ENCODE measurements at regions not wholly inside any gene's neighbourhood (a gene's known extent, or its start where the extent isn't known, plus 50 kb on each side); places are given as distances from the start of the nearest gene placed in this dataset.

DNA sequence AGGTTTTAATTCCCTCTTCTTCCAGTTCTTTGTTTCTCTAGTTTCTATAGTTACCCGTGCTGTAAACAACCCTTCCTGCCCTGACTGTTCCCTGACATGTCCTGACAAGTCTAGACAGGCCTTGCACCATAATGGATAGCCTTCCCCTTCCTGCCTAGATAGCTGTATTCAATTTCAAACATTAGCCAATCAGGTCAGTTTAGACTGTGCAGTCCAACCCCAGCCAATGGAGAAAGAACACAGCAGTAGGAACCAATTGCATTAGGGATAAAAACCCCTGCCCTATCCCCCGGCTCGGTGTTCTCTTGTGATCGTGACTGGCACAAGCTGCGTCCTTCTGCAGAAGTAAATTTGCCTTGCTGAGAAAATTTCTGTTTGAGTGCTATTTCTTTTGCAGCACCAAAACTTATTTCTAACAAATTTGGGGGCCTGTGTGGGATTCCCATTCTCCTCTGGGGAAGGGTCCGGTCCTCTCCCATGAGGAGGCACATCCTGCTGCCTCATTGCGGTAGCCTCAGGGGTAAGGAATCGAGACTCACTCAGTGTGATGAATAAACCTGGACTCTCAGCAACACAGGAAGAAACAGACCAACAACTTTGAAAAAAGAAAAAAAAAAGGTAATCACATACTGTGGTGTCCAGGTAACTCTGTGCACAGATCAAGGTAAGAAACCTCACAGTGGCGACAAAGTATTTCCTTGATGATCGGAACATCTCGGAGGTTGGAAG lies 248.7 kb upstream of the ECI2 start:
- H3K27ac ChIP-seq (ENCODE audit: low read length), result no peak overlapping the region
- ATAC-seq (no peak), DNase-seq (no peak)
- H3F3A ChIP-seq (ENCODE audit: low read length, unreplicated experiment), result no peaks in the 10 kb centered on the region
- ChIA-PET CTCF (no interaction called here), POLR2A (ENCODE audit: unreplicated experiment) (no interaction called here)
- H3K27me3 ChIP-seq (ENCODE audit: low read length), result no peaks in the 10 kb centered on the region
- TF ChIP-seq, protein P1, sequence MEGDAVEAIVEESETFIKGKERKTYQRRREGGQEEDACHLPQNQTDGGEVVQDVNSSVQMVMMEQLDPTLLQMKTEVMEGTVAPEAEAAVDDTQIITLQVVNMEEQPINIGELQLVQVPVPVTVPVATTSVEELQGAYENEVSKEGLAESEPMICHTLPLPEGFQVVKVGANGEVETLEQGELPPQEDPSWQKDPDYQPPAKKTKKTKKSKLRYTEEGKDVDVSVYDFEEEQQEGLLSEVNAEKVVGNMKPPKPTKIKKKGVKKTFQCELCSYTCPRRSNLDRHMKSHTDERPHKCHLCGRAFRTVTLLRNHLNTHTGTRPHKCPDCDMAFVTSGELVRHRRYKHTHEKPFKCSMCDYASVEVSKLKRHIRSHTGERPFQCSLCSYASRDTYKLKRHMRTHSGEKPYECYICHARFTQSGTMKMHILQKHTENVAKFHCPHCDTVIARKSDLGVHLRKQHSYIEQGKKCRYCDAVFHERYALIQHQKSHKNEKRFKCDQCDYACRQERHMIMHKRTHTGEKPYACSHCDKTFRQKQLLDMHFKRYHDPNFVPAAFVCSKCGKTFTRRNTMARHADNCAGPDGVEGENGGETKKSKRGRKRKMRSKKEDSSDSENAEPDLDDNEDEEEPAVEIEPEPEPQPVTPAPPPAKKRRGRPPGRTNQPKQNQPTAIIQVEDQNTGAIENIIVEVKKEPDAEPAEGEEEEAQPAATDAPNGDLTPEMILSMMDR (conservative IDR thresholded peaks at IDR 0.05; ENCODE audit: low read depth, low read length), result no peak
- TF ChIP-seq EZH2 (IDR thresholded peaks at IDR 0.05; ENCODE audit: low read length, unreplicated experiment) (no peak), EZH2phosphoT487 (IDR thresholded peaks at IDR 0.05; ENCODE audit: borderline replicate concordance, low read length) (no peak)
- H4K20me1 ChIP-seq (ENCODE audit: low read length), result no peaks in the 10 kb centered on the region
- H3K9me3 ChIP-seq (ENCODE audit: low read length), result peaks cover 25% of the 10 kb centered on the region
- 0 out of 2 replicates have a peak, but pooled peaks cover 3% of the 10 kb centered on the region for H3K9me2 ChIP-seq (replicated peaks; ENCODE audit: low read length)
- intact Hi-C loops (cut with micrococcal nuclease), result no loop called here
- H3K36me3 ChIP-seq (ENCODE audit: low read depth, low read length), result no peaks in the 10 kb centered on the region
- BruUV-seq (replicated peaks), result no TSS peak
- no peaks in the 10 kb centered on the region for H3K79me2 ChIP-seq (ENCODE audit: low read length)
- no peak overlapping the region for H2AFZ ChIP-seq (ENCODE audit: low read length)
- H3K4me2 ChIP-seq (ENCODE audit: low read length), result no peak overlapping the region
- H3K4me1 ChIP-seq (ENCODE audit: insufficient read depth, low read length), result no peaks in the 10 kb centered on the region
- no peak overlapping the region for H3K9ac ChIP-seq (ENCODE audit: low read length)
- H3K4me3 ChIP-seq (ENCODE audit: low read length), result no peak overlapping the region

DNA sequence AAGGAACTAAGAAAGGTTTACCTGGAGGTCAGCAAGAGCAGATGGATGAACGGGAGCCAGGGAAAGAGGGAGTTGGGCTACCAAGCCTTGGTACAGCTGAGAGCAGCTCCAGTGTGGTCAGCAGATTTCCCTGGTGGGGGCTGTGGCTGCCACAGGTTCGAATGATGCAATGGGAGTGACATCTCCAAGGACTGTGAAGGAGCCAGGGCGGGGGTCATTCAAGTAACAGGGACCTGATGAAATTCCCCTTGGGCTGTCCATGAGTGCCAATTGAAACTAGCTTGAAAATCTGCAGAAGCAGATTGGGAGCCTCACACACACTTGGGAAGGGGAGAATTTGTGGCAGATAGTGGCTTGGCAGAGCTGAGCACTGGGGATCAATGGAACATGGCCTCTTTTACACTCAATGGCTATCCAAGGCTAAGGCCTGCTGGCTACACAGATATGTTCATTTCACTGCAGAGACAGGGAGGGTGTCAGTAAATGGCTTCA lies 247.0 kb upstream of the ECI2 start:
- H3K9me3 ChIP-seq (ENCODE audit: low read length), result peaks cover 25% of the 10 kb centered on the region
- H3F3A ChIP-seq (ENCODE audit: low read length, unreplicated experiment), result no peaks in the 10 kb centered on the region
- no peak overlapping the region for H3K9ac ChIP-seq (ENCODE audit: low read length)
- TF ChIP-seq, protein P1 (conservative IDR thresholded peaks at IDR 0.05; ENCODE audit: low read depth, low read length), result no peak
- TF ChIP-seq EZH2phosphoT487 (IDR thresholded peaks at IDR 0.05; ENCODE audit: borderline replicate concordance, low read length) (no peak), EZH2 (IDR thresholded peaks at IDR 0.05; ENCODE audit: low read length, unreplicated experiment) (no peak)
- POLR2A ChIA-PET (ENCODE audit: unreplicated experiment), result no interaction called here
- no peak overlapping the region for H3K27ac ChIP-seq (ENCODE audit: low read length)
- no peak overlapping the region for H3K4me2 ChIP-seq (ENCODE audit: low read length)
- H3K27me3 ChIP-seq (ENCODE audit: low read length), result no peaks in the 10 kb centered on the region
- no peaks in the 10 kb centered on the region for H3K79me2 ChIP-seq (ENCODE audit: low read length)
- H3K9me2 ChIP-seq (replicated peaks; ENCODE audit: low read length), result 0 out of 2 replicates have a peak, but pooled peaks cover 3% of the 10 kb centered on the region
- H2AFZ ChIP-seq (ENCODE audit: low read length), result no peak overlapping the region
- DNase-seq (no peak), ATAC-seq (no peak)
- BruUV-seq (replicated peaks), result no TSS peak
- CTCF ChIA-PET, result no interaction called here
- H3K4me1 ChIP-seq (ENCODE audit: insufficient read depth, low read length), result no peaks in the 10 kb centered on the region
- intact Hi-C loops (cut with micrococcal nuclease), result no loop called here
- no peaks in the 10 kb centered on the region for H3K36me3 ChIP-seq (ENCODE audit: low read depth, low read length)
- no peaks in the 10 kb centered on the region for H4K20me1 ChIP-seq (ENCODE audit: low read length)
- H3K4me3 ChIP-seq (ENCODE audit: low read length), result no peak overlapping the region

DNA sequence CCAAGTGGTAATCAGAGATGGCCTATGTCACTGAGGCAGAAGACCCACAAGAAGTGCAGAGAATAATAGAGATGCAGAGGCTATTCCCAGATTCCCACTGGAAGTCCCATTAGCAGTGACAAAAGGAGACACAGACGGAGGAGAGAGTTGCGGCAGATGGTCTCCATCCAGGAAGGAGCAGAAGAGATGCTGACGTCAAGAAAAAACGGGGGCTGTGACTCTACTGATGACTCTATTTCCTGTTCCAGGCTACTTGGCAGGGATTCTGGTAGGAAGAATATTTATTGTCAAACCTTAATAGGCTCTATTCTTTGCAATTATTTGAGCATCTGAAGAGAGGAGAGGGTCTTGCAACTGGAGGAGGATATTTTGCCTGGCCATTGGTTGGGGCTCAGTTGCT lies 246.0 kb upstream of the ECI2 start:
- BruUV-seq (replicated peaks), result no TSS peak
- ATAC-seq, result no peak

More for the DNA sequence above, 246.0 kb upstream of the ECI2 start:
- peaks cover 25% of the 10 kb centered on the region for H3K9me3 ChIP-seq (ENCODE audit: low read length)
- no peak overlapping the region for H3K4me2 ChIP-seq (ENCODE audit: low read length)
- H3K4me3 ChIP-seq (ENCODE audit: low read length), result no peak overlapping the region
- no peaks in the 10 kb centered on the region for H3K27me3 ChIP-seq (ENCODE audit: low read length)
- intact Hi-C loops (cut with micrococcal nuclease), result no loop called here
- TF ChIP-seq, protein P1 (conservative IDR thresholded peaks at IDR 0.05; ENCODE audit: low read depth, low read length), result no peak
- TF ChIP-seq EZH2 (IDR thresholded peaks at IDR 0.05; ENCODE audit: low read length, unreplicated experiment), result no peak
- DNase-seq, result no peak
- H2AFZ ChIP-seq (ENCODE audit: low read length), result no peak overlapping the region
- no peaks in the 10 kb centered on the region for H3K4me1 ChIP-seq (ENCODE audit: insufficient read depth, low read length)
- no peak overlapping the region for H3K27ac ChIP-seq (ENCODE audit: low read length)
- CTCF ChIA-PET, result no interaction called here
- no peaks in the 10 kb centered on the region for H4K20me1 ChIP-seq (ENCODE audit: low read length)
- H3K9me2 ChIP-seq (replicated peaks; ENCODE audit: low read length), result 0 out of 2 replicates have a peak, but pooled peaks cover 3% of the 10 kb centered on the region
- H3K9ac ChIP-seq (ENCODE audit: low read length), result no peak overlapping the region
- no peaks in the 10 kb centered on the region for H3K36me3 ChIP-seq (ENCODE audit: low read depth, low read length)
- no peaks in the 10 kb centered on the region for H3F3A ChIP-seq (ENCODE audit: low read length, unreplicated experiment)
- H3K79me2 ChIP-seq (ENCODE audit: low read length), result no peaks in the 10 kb centered on the region
- POLR2A ChIA-PET (ENCODE audit: unreplicated experiment), result no interaction called here
